H9 (cell line): ENCODE measurements at regions not wholly inside any gene's neighbourhood (a gene's known extent, or its start where the extent isn't known, plus 50 kb on each side); places are given as distances from the start of the nearest gene placed in this dataset.

Experiments
- DNase-seq: peaks from one replicate; pipeline ENCODE4 v3.0.0-alpha.2; 2017
- H2AFZ ChIP-seq: one replicate; pipeline ENCODE4 v1.6.1; 2013; ENCODE audit warnings: mild to moderate bottlenecking, low read length, control low read depth, moderate library complexity
- H2AK5ac ChIP-seq: 2 replicates; pipeline ENCODE4 v1.6.1; 2013; ENCODE audit warnings: low read length, control low read depth, mixed read lengths; ENCODE audit not compliant: insufficient read length
- H2BK120ac ChIP-seq: one replicate; pipeline ENCODE4 v1.6.1; 2013; ENCODE audit warnings: low read depth, mild to moderate bottlenecking, low read length, control low read depth, inconsistent platforms; ENCODE audit not compliant: poor library complexity, severe bottlenecking
- H2BK12ac ChIP-seq: 2 replicates; pipeline ENCODE4 v1.6.1; 2013; ENCODE audit warnings: low read length, control low read depth, mixed read lengths, low read depth; ENCODE audit not compliant: insufficient read length
- H2BK15ac ChIP-seq: 2 replicates; pipeline ENCODE4 v1.6.1; 2013; ENCODE audit warnings: low read depth, low read length, control low read depth
- H2BK20ac ChIP-seq: one replicate; pipeline ENCODE4 v1.6.1; 2013; ENCODE audit warnings: low read depth, mild to moderate bottlenecking, low read length, control low read depth, inconsistent platforms; ENCODE audit not compliant: poor library complexity, severe bottlenecking
- H2BK5ac ChIP-seq: 2 replicates; pipeline ENCODE4 v1.6.1; 2013; ENCODE audit warnings: low read length, control low read depth, mixed read lengths; ENCODE audit not compliant: insufficient read length
- H3K14ac ChIP-seq: 2 replicates; pipeline ENCODE4 v1.6.1; 2013; ENCODE audit warnings: low read length, control low read depth; ENCODE audit not compliant: insufficient read depth
- H3K18ac ChIP-seq: 2 replicates; pipeline ENCODE4 v1.6.1; 2013; ENCODE audit warnings: low read depth, mild to moderate bottlenecking, mixed read lengths, low read length, control low read depth; ENCODE audit not compliant: insufficient read length
- H3K23ac ChIP-seq: 2 replicates; pipeline ENCODE4 v1.6.1; 2013; ENCODE audit warnings: low read length, control low read depth, mixed read lengths, low read depth; ENCODE audit not compliant: insufficient read length
- H3K23me2 ChIP-seq: 2 replicates; pipeline ENCODE4 v1.6.1; 2013; ENCODE audit warnings: low read depth, mild to moderate bottlenecking, mixed read lengths, low read length, control low read depth; ENCODE audit not compliant: insufficient read length, poor library complexity, severe bottlenecking
- H3K27ac ChIP-seq: 2 replicates; pipeline ENCODE4 v1.5.1; 2013; ENCODE audit warnings: low read length, control low read depth, mixed read lengths, low read depth; ENCODE audit not compliant: insufficient read length
- H3K27me3 ChIP-seq: 2 replicates; pipeline ENCODE4 v1.6.1; 2013; ENCODE audit warnings: low read length, control low read depth, inconsistent platforms; ENCODE audit not compliant: insufficient read depth
- H3K4ac ChIP-seq: 2 replicates; pipeline ENCODE4 v1.6.1; 2013; ENCODE audit warnings: low read depth, mild to moderate bottlenecking, control low read depth, inconsistent platforms, low read length, moderate library complexity
- H3K4me1 ChIP-seq: 2 replicates; pipeline ENCODE4 v1.6.1; 2013; ENCODE audit warnings: low read length, control low read depth, inconsistent platforms; ENCODE audit not compliant: insufficient read depth
- H3K4me2 ChIP-seq: 2 replicates; pipeline ENCODE4 v1.6.1; 2013; ENCODE audit warnings: low read length, control low read depth, mixed read lengths; ENCODE audit not compliant: insufficient read length, insufficient read depth
- H3K56ac ChIP-seq: 2 replicates; pipeline ENCODE4 v1.6.1; 2013; ENCODE audit warnings: low read depth, mild to moderate bottlenecking, mixed read lengths, low read length, control low read depth; ENCODE audit not compliant: insufficient read length
- H3K79me1 ChIP-seq: 2 replicates; pipeline ENCODE4 v1.6.1; 2013; ENCODE audit warnings: low read depth, mild to moderate bottlenecking, moderate library complexity, low read length, control low read depth, inconsistent platforms; ENCODE audit not compliant: insufficient read depth, poor library complexity, severe bottlenecking
- H3K79me2 ChIP-seq: 2 replicates; pipeline ENCODE4 v1.6.1; 2013; ENCODE audit warnings: low read length, control low read depth, inconsistent platforms; ENCODE audit not compliant: insufficient read depth
- H3K9ac ChIP-seq: 2 replicates; pipeline ENCODE4 v1.6.1; 2013; ENCODE audit warnings: low read length, control low read depth, mixed read lengths; ENCODE audit not compliant: insufficient read length; ENCODE audit errors: extremely low read depth
- H3K9me3 ChIP-seq: one replicate; pipeline ENCODE4 v1.6.1; 2013; ENCODE audit warnings: low read depth, low read length, inconsistent platforms; ENCODE audit not compliant: control insufficient read depth
- H3T11ph ChIP-seq: one replicate; pipeline ENCODE4 v1.6.1; 2013; ENCODE audit warnings: mild to moderate bottlenecking, low read length, control low read depth, inconsistent platforms
- H4K20me1 ChIP-seq: one replicate; pipeline ENCODE4 v1.6.1; 2013; ENCODE audit not compliant: control insufficient read depth, insufficient read length, insufficient read depth
- H4K5ac ChIP-seq: 2 replicates; pipeline ENCODE4 v1.6.1; 2013; ENCODE audit warnings: low read depth, mild to moderate bottlenecking, mixed read lengths, low read length, control low read depth; ENCODE audit not compliant: insufficient read length
- H4K8ac ChIP-seq: replicated peaks from 2 replicates; pipeline ENCODE4 v1.6.1; 2013; ENCODE audit warnings: low read length, control low read depth, mixed read lengths, low read depth; ENCODE audit not compliant: insufficient read length
- H4K91ac ChIP-seq: 2 replicates; pipeline ENCODE4 v1.6.1; 2013; ENCODE audit warnings: low read depth, mild to moderate bottlenecking, moderate library complexity, mixed read lengths, low read length, control low read depth; ENCODE audit not compliant: insufficient read length
- H3K27ac Mint-ChIP-seq, 3 experiments: 2 replicates in 2 of 3; 3 replicates in 1 of 3; pipeline ENCODE4 v1.8.0; 2020 to 2021; ENCODE audit warnings: mixed read lengths in 3 of 3, mild to moderate bottlenecking in 1 of 3, moderate library complexity in 1 of 3
- H3K27me3 Mint-ChIP-seq: 2 replicates; pipeline ENCODE4 v1.8.0; 2021; ENCODE audit warnings: low read depth, mild to moderate bottlenecking, moderate library complexity, mixed read lengths
- H3K36me3 Mint-ChIP-seq, 3 experiments: 2 replicates in 2 of 3; 3 replicates in 1 of 3; pipeline ENCODE4 v1.8.0; 2020 to 2021; ENCODE audit warnings: low read depth in 3 of 3, mixed read lengths in 3 of 3; ENCODE audit not compliant: insufficient read depth in 1 of 3
- H3K4me1 Mint-ChIP-seq, 2 experiments: 2 replicates each; pipeline ENCODE4 v1.8.0; 2020; ENCODE audit warnings: mixed read lengths in 2 of 2
- H3K4me3 Mint-ChIP-seq, 2 experiments: 2 replicates in 1 of 2; 3 replicates in 1 of 2; pipeline ENCODE4 v1.8.0; 2020 to 2021; ENCODE audit warnings: mild to moderate bottlenecking in 2 of 2, mixed read lengths in 2 of 2, moderate library complexity in 1 of 2
- H3K9me3 Mint-ChIP-seq, 2 experiments: 2 replicates in 1 of 2; 3 replicates in 1 of 2; pipeline ENCODE4 v1.8.0; 2020; ENCODE audit warnings: mild to moderate bottlenecking in 2 of 2, mixed read lengths in 2 of 2, moderate library complexity in 1 of 2
- CTCF ChIP-seq: fragments of 200-600 bp; sonication (generic); conservative IDR thresholded peaks from 3 replicates; pipeline ENCODE4 v1.8.0; 2021; ENCODE audit warnings: antibody characterized with exemption, mild to moderate bottlenecking
- WGBS: extraction: QIAGEN DNeasy Blood & Tissue Kit; methylation state at CpG from one replicate; pipeline ENCODE4 v1.1.7; 2013; ENCODE audit warnings: missing lambda C conversion rate, low lambda C conversion rate, mixed read lengths; ENCODE audit not compliant: insufficient read length; ENCODE audit errors: extremely low coverage; 5-methylcytosine and 5-hydroxymethylcytosine counted together

GRCh38 chr6:19354181-19354580 lies 483.0 kb upstream of the ID4 start:
- DNase-seq: no peak
- Mint-ChIP-seq H3K27ac (no peak overlapping the region), H3K36me3 (peaks cover 3 to 10% (median 4%) of the 10 kb centered on the region in 3 experiments; a peak in 4 of 7 replicates), H3K9me3 (peaks cover 7 to 9% of the 10 kb centered on the region in 2 experiments; a peak in 3 of 5 replicates), H3K4me1 (peaks cover 11 to 16% of the 10 kb centered on the region in 2 experiments), H3K27me3 (no peaks in the 10 kb centered on the region), H3K4me3 (no peak overlapping the region)
- Histone ChIP-seq H2BK5ac (no peak overlapping the region), H2BK12ac (no peak overlapping the region), H3K27me3 (no peaks in the 10 kb centered on the region), H3K14ac (no peak overlapping the region), H3K9ac (no peak overlapping the region), H2BK120ac (no peak overlapping the region), H2AFZ (no peak overlapping the region), H3K4me1 (peaks cover 4% of the 10 kb centered on the region; the same call in 1 of the 2 replicates), H4K91ac (no peak overlapping the region), H3K56ac (no peak overlapping the region), H3K27ac (no peak overlapping the region), H3T11ph (no peak overlapping the region), H2AK5ac (no peak overlapping the region), H2BK15ac (no peak overlapping the region), H3K9me3 (no peaks in the 10 kb centered on the region), H3K4me2 (no peak overlapping the region), H3K79me1 (no peaks in the 10 kb centered on the region), H2BK20ac (no peak overlapping the region), H4K8ac (no peak overlapping the region), H3K23me2 (no peaks in the 10 kb centered on the region), H3K18ac (no peak overlapping the region), H3K23ac (no peak overlapping the region), H4K5ac (no peak overlapping the region), H4K20me1 (no peaks in the 10 kb centered on the region), H3K79me2 (no peaks in the 10 kb centered on the region), H3K4ac (no peak overlapping the region)
- no peak for TF ChIP-seq CTCF
- WGBS: no CpG with 5 or more reads among the region's 1 CpG
